ENCODE measurements at regions not wholly inside any gene's neighbourhood (a gene's known extent, or its start where the extent isn't known, plus 50 kb on each side); places are given as distances from the start of the nearest gene placed in this dataset.

GRCh38 chr2:12816379-12817306, 99.9 kb downstream of the TRIB2 start:
- TF ChIP-seq EGR1 (IDR thresholded peaks at IDR 0.05): no peak
- TF ChIP-seq EP300 (IDR thresholded peaks at IDR 0.05; ENCODE audit: borderline replicate concordance): no peak
- no peak for TF ChIP-seq YY1 (IDR thresholded peaks at IDR 0.05; ENCODE audit: low read depth)
- TF ChIP-seq RAD21 (IDR thresholded peaks at IDR 0.05; ENCODE audit: low read depth): no peak
- TF ChIP-seq NFIC (IDR thresholded peaks at IDR 0.05): no peak
- TF ChIP-seq CEBPB (IDR thresholded peaks at IDR 0.05): no peak
- TF ChIP-seq ZBTB7A (IDR thresholded peaks at IDR 0.05; ENCODE audit: low read depth): no peak
- no peak for TF ChIP-seq MAX (IDR thresholded peaks at IDR 0.05)
- no peak for TF ChIP-seq FOXM1 (IDR thresholded peaks at IDR 0.05; ENCODE audit: borderline replicate concordance, low read depth)
- no peak for TF ChIP-seq REST (IDR thresholded peaks at IDR 0.05; ENCODE audit: low read depth)

Measured in Ishikawa (cell line).